ENCODE measurements at regions not wholly inside any gene's neighbourhood (a gene's known extent, or its start where the extent isn't known, plus 50 kb on each side); places are given as distances from the start of the nearest gene placed in this dataset.

DNA sequence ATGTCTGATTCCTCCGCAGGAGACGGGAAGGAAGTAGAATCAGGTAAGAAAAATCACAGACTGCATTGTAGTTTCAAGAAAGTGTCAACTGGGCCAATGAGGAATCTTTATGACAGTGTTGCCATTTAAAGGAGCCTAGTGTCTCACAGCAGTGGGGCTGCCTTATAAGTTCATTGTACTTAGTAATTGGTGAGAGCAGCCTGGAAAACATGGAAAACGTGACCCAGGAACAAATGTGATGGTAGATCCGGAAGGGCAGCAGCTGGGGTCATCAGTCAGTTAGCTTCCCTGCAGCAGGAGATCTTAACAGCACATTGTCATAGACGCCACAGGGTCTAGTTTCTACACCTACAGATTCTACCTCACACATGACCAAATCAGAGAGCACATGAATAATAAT, 630.0 kb upstream of the LMO3 start:
- no peak for TF ChIP-seq REST (IDR thresholded peaks at IDR 0.05; ENCODE audit: borderline replicate concordance)
- TF ChIP-seq, protein P1, sequence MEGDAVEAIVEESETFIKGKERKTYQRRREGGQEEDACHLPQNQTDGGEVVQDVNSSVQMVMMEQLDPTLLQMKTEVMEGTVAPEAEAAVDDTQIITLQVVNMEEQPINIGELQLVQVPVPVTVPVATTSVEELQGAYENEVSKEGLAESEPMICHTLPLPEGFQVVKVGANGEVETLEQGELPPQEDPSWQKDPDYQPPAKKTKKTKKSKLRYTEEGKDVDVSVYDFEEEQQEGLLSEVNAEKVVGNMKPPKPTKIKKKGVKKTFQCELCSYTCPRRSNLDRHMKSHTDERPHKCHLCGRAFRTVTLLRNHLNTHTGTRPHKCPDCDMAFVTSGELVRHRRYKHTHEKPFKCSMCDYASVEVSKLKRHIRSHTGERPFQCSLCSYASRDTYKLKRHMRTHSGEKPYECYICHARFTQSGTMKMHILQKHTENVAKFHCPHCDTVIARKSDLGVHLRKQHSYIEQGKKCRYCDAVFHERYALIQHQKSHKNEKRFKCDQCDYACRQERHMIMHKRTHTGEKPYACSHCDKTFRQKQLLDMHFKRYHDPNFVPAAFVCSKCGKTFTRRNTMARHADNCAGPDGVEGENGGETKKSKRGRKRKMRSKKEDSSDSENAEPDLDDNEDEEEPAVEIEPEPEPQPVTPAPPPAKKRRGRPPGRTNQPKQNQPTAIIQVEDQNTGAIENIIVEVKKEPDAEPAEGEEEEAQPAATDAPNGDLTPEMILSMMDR (IDR thresholded peaks at IDR 0.05; ENCODE audit: poor library complexity, severe bottlenecking), result no peak
- TF ChIP-seq POLR2AphosphoS5 (IDR thresholded peaks at IDR 0.05), result no peak
- TF ChIP-seq TAF1 (IDR thresholded peaks at IDR 0.05; ENCODE audit: low read depth), result no peak
- no peak for TF ChIP-seq EZH2 (IDR thresholded peaks at IDR 0.05; ENCODE audit: borderline replicate concordance, insufficient read depth, low read length, poor library complexity, severe bottlenecking)
- no peak for TF ChIP-seq EP300 (conservative IDR thresholded peaks at IDR 0.05; ENCODE audit: poor library complexity, severe bottlenecking)
- no peak for TF ChIP-seq SMC3 (conservative IDR thresholded peaks at IDR 0.05; ENCODE audit: poor library complexity)
- TF ChIP-seq MXI1 (conservative IDR thresholded peaks at IDR 0.05; ENCODE audit: poor library complexity, severe bottlenecking), result no peak

Data from neural cell (in vitro differentiated cells).